ENCODE measurements at regions not wholly inside any gene's neighbourhood (a gene's known extent, or its start where the extent isn't known, plus 50 kb on each side); places are given as distances from the start of the nearest gene placed in this dataset.

- Histone ChIP-seq H3K36me3 (ENCODE audit: control insufficient read depth in 2 of 2, insufficient read depth in 2 of 2, low read length in 2 of 2) (no peaks in the 10 kb centered on the region), H3K9me3 (ENCODE audit: control insufficient read depth in 2 of 2, low read length in 2 of 2) (no peaks in the 10 kb centered on the region), H3K4me3 (ENCODE audit: low read length in 2 of 2) (no peak overlapping the region), H3K27ac (ENCODE audit: low read depth in 2 of 2, low read length in 2 of 2) (no peak overlapping the region), H3K4me1 (ENCODE audit: control insufficient read depth in 2 of 2, insufficient read depth in 2 of 2, low read length in 2 of 2) (no peaks in the 10 kb centered on the region), H3K9ac (ENCODE audit: low read depth in 1 of 2, low read length in 2 of 2) (no peak overlapping the region), H3K27me3 (ENCODE audit: control insufficient read depth in 2 of 2, insufficient read depth in 2 of 2, low read length in 2 of 2) (no peaks in the 10 kb centered on the region)
Measured at GRCh38 chr5:24749701-24750100, 104.9 kb upstream of the CDH10 start.

DNA sequence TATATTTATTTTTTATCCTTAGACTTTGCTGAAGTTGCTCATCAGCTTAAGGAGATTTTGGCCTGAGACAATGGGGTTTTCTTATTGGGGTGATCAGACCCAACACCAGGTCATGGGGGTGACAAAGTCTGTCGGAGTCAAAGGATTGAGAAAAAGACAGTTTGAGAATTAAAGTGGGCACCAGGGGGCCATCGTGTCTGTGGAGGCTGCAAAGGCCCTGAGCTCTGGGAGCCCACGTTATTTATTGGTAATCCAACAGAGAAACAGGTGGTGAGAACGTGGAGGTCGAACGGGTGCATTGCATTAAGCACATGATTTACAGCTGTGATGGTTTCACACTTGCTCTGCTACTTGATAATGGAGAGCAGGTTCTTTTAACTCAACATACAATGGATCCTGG is 102.5 kb upstream of the CDH10 start:
- H3K27ac ChIP-seq (ENCODE audit: low read depth in 2 of 2, low read length in 2 of 2), result no peak overlapping the region
- H3K9me3 ChIP-seq (ENCODE audit: control insufficient read depth in 2 of 2, low read length in 2 of 2), result no peaks in the 10 kb centered on the region
- H3K36me3 ChIP-seq (ENCODE audit: control insufficient read depth in 2 of 2, insufficient read depth in 2 of 2, low read length in 2 of 2), result no peaks in the 10 kb centered on the region
- no peak overlapping the region for H3K4me3 ChIP-seq (ENCODE audit: low read length in 2 of 2)
- no peaks in the 10 kb centered on the region for H3K4me1 ChIP-seq (ENCODE audit: control insufficient read depth in 2 of 2, insufficient read depth in 2 of 2, low read length in 2 of 2)
- no peaks in the 10 kb centered on the region for H3K27me3 ChIP-seq (ENCODE audit: control insufficient read depth in 2 of 2, insufficient read depth in 2 of 2, low read length in 2 of 2)
- no peak overlapping the region for H3K9ac ChIP-seq (ENCODE audit: low read depth in 1 of 2, low read length in 2 of 2)

DNA sequence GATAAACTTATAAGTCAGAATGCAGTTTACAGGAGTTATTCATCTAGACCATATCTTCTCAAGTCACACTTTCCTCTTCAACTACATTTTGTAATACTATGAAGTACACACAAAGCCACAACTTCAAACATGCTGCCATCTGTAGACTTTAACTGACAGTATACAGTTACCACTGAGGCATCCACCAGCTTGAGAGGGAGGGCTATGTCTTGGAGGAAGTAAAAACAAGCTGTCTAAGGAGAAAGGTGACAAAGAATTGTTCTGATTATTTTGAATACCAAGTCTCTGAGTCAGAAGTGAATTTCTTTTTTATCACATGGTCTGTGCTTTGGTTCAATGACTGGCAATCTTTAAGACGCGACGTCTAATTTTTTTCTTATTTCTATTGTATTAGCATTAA is 97.6 kb upstream of the CDH10 start:
- no peak overlapping the region for H3K27ac ChIP-seq (ENCODE audit: low read depth in 2 of 2, low read length in 2 of 2)
- H3K27me3 ChIP-seq (ENCODE audit: control insufficient read depth in 2 of 2, insufficient read depth in 2 of 2, low read length in 2 of 2), result no peaks in the 10 kb centered on the region
- no peak overlapping the region for H3K4me3 ChIP-seq (ENCODE audit: low read length in 2 of 2)
- H3K4me1 ChIP-seq (ENCODE audit: control insufficient read depth in 2 of 2, insufficient read depth in 2 of 2, low read length in 2 of 2), result no peaks in the 10 kb centered on the region
- H3K9me3 ChIP-seq (ENCODE audit: control insufficient read depth in 2 of 2, low read length in 2 of 2), result no peaks in the 10 kb centered on the region
- no peak overlapping the region for H3K9ac ChIP-seq (ENCODE audit: low read depth in 1 of 2, low read length in 2 of 2)
- no peaks in the 10 kb centered on the region for H3K36me3 ChIP-seq (ENCODE audit: control insufficient read depth in 2 of 2, insufficient read depth in 2 of 2, low read length in 2 of 2)

DNA sequence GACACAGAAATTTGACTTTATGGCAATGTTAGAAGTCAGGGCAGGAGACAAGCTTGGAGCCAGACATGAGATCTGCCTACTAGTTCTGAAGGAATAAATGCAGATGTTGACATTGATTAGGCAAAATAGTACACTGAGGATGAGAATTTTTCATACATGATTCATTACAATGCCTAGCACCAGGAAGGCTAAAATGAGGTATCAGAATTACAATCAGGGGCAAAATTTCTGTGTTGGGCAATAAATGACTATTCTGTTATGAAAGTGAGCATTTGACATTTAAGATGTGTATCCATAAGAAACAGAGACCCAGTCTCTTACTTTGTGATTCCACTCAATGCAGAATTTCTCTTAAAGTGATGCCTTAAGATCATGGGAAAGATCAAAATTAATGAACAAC is 92.4 kb upstream of the CDH10 start:
- Histone ChIP-seq H3K9ac (ENCODE audit: low read depth in 1 of 2, low read length in 2 of 2) (no peak overlapping the region), H3K4me1 (ENCODE audit: control insufficient read depth in 2 of 2, insufficient read depth in 2 of 2, low read length in 2 of 2) (no peaks in the 10 kb centered on the region), H3K27ac (ENCODE audit: low read depth in 2 of 2, low read length in 2 of 2) (no peak overlapping the region), H3K4me3 (ENCODE audit: low read length in 2 of 2) (no peak overlapping the region), H3K27me3 (ENCODE audit: control insufficient read depth in 2 of 2, insufficient read depth in 2 of 2, low read length in 2 of 2) (no peaks in the 10 kb centered on the region), H3K9me3 (ENCODE audit: control insufficient read depth in 2 of 2, low read length in 2 of 2) (peaks cover 0 to 2% of the 10 kb centered on the region in 2 donors), H3K36me3 (ENCODE audit: control insufficient read depth in 2 of 2, insufficient read depth in 2 of 2, low read length in 2 of 2) (no peaks in the 10 kb centered on the region)

DNA sequence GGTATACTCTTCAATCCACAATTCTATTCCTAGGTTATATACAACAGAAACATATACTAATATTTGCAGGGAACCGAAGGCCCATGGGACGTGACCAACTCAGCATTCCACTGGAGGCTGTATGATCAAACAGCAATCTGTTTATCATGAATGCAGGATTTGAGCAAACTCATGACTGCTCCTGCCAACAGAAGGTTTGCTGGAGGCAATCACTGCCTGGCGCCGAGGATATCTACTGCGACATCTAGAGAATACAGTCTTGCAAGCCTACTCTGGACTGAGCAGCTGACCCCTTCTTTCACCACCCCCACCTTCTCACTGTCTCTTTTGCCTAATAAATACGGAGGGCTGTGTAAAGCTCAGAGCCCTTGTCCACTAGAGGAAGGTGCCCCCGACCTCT is 90.5 kb upstream of the CDH10 start:
- H3K36me3 ChIP-seq (ENCODE audit: control insufficient read depth in 2 of 2, insufficient read depth in 2 of 2, low read length in 2 of 2), result no peaks in the 10 kb centered on the region
- H3K4me3 ChIP-seq (ENCODE audit: low read length in 2 of 2), result no peak overlapping the region
- peaks cover 0 to 4% of the 10 kb centered on the region in 2 donors for H3K9me3 ChIP-seq (ENCODE audit: control insufficient read depth in 2 of 2, low read length in 2 of 2)
- H3K9ac ChIP-seq (ENCODE audit: low read depth in 1 of 2, low read length in 2 of 2), result no peak overlapping the region
- no peak overlapping the region for H3K27ac ChIP-seq (ENCODE audit: low read depth in 2 of 2, low read length in 2 of 2)
- no peaks in the 10 kb centered on the region for H3K4me1 ChIP-seq (ENCODE audit: control insufficient read depth in 2 of 2, insufficient read depth in 2 of 2, low read length in 2 of 2)
- H3K27me3 ChIP-seq (ENCODE audit: control insufficient read depth in 2 of 2, insufficient read depth in 2 of 2, low read length in 2 of 2), result no peaks in the 10 kb centered on the region

GRCh38 chr5:24732184-24732583 is 87.4 kb upstream of the CDH10 start:
- Histone ChIP-seq H3K4me1 (ENCODE audit: control insufficient read depth in 2 of 2, insufficient read depth in 2 of 2, low read length in 2 of 2) (no peaks in the 10 kb centered on the region), H3K4me3 (ENCODE audit: low read length in 2 of 2) (no peak overlapping the region), H3K9me3 (ENCODE audit: control insufficient read depth in 2 of 2, low read length in 2 of 2) (peaks cover 0 to 6% of the 10 kb centered on the region in 2 donors), H3K36me3 (ENCODE audit: control insufficient read depth in 2 of 2, insufficient read depth in 2 of 2, low read length in 2 of 2) (no peaks in the 10 kb centered on the region), H3K27me3 (ENCODE audit: control insufficient read depth in 2 of 2, insufficient read depth in 2 of 2, low read length in 2 of 2) (no peaks in the 10 kb centered on the region), H3K27ac (ENCODE audit: low read depth in 2 of 2, low read length in 2 of 2) (no peak overlapping the region), H3K9ac (ENCODE audit: low read depth in 1 of 2, low read length in 2 of 2) (no peak overlapping the region)

DNA sequence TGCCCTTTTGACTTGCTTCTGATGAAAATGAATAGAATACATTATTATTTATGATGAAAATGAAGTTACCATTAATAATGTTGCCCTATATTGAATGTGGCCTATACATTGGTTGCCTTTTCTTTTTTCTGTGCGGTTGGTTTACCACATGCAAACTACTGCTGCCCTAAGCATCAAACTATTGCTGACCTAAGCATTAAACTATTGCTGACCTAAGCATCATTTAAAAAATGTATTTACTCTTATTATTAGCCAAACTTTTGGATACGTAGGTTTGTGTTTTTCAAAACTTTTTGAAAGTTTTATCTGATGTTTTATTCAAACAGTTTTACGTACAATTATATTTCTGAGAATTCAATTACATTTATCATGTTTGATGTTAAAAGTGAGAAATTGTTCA is 76.0 kb upstream of the CDH10 start:
- H3K27ac ChIP-seq (ENCODE audit: low read depth in 2 of 2, low read length in 2 of 2), result no peak overlapping the region
- no peak overlapping the region for H3K9ac ChIP-seq (ENCODE audit: low read depth in 1 of 2, low read length in 2 of 2)

GRCh38 chr5:24714746-24715145 is 70.0 kb upstream of the CDH10 start:
- Histone ChIP-seq H3K9ac (ENCODE audit: low read depth in 1 of 2, low read length in 2 of 2) (no peak overlapping the region), H3K9me3 (ENCODE audit: control insufficient read depth in 2 of 2, low read length in 2 of 2) (no peaks in the 10 kb centered on the region), H3K4me3 (ENCODE audit: low read length in 2 of 2) (no peak overlapping the region), H3K4me1 (ENCODE audit: control insufficient read depth in 2 of 2, insufficient read depth in 2 of 2, low read length in 2 of 2) (no peaks in the 10 kb centered on the region), H3K27ac (ENCODE audit: low read depth in 2 of 2, low read length in 2 of 2) (no peak overlapping the region), H3K36me3 (ENCODE audit: control insufficient read depth in 2 of 2, insufficient read depth in 2 of 2, low read length in 2 of 2) (no peaks in the 10 kb centered on the region), H3K27me3 (ENCODE audit: control insufficient read depth in 2 of 2, insufficient read depth in 2 of 2, low read length in 2 of 2) (no peaks in the 10 kb centered on the region)

More for the DNA sequence above, 76.0 kb upstream of the CDH10 start:
- H3K36me3 ChIP-seq (ENCODE audit: control insufficient read depth in 2 of 2, insufficient read depth in 2 of 2, low read length in 2 of 2), result no peaks in the 10 kb centered on the region
- H3K4me3 ChIP-seq (ENCODE audit: low read length in 2 of 2), result no peak overlapping the region
- no peaks in the 10 kb centered on the region for H3K27me3 ChIP-seq (ENCODE audit: control insufficient read depth in 2 of 2, insufficient read depth in 2 of 2, low read length in 2 of 2)
- no peaks in the 10 kb centered on the region for H3K9me3 ChIP-seq (ENCODE audit: control insufficient read depth in 2 of 2, low read length in 2 of 2)
- H3K4me1 ChIP-seq (ENCODE audit: control insufficient read depth in 2 of 2, insufficient read depth in 2 of 2, low read length in 2 of 2), result no peaks in the 10 kb centered on the region

GRCh38 chr5:24712947-24713346 is 68.2 kb upstream of the CDH10 start:
- Histone ChIP-seq H3K9ac (ENCODE audit: low read depth in 1 of 2, low read length in 2 of 2) (no peak overlapping the region), H3K4me3 (ENCODE audit: low read length in 2 of 2) (no peak overlapping the region), H3K27ac (ENCODE audit: low read depth in 2 of 2, low read length in 2 of 2) (no peak overlapping the region), H3K36me3 (ENCODE audit: control insufficient read depth in 2 of 2, insufficient read depth in 2 of 2, low read length in 2 of 2) (no peaks in the 10 kb centered on the region), H3K27me3 (ENCODE audit: control insufficient read depth in 2 of 2, insufficient read depth in 2 of 2, low read length in 2 of 2) (no peaks in the 10 kb centered on the region), H3K4me1 (ENCODE audit: control insufficient read depth in 2 of 2, insufficient read depth in 2 of 2, low read length in 2 of 2) (no peaks in the 10 kb centered on the region), H3K9me3 (ENCODE audit: control insufficient read depth in 2 of 2, low read length in 2 of 2) (no peaks in the 10 kb centered on the region)

GRCh38 chr5:24712047-24712446 is 67.3 kb upstream of the CDH10 start:
- Histone ChIP-seq H3K9ac (ENCODE audit: low read depth in 1 of 2, low read length in 2 of 2) (no peak overlapping the region), H3K36me3 (ENCODE audit: control insufficient read depth in 2 of 2, insufficient read depth in 2 of 2, low read length in 2 of 2) (no peaks in the 10 kb centered on the region), H3K9me3 (ENCODE audit: control insufficient read depth in 2 of 2, low read length in 2 of 2) (no peaks in the 10 kb centered on the region), H3K4me1 (ENCODE audit: control insufficient read depth in 2 of 2, insufficient read depth in 2 of 2, low read length in 2 of 2) (no peaks in the 10 kb centered on the region), H3K4me3 (ENCODE audit: low read length in 2 of 2) (no peak overlapping the region), H3K27me3 (ENCODE audit: control insufficient read depth in 2 of 2, insufficient read depth in 2 of 2, low read length in 2 of 2) (no peaks in the 10 kb centered on the region), H3K27ac (ENCODE audit: low read depth in 2 of 2, low read length in 2 of 2) (no peak overlapping the region)

- Histone ChIP-seq H3K36me3 (ENCODE audit: control insufficient read depth in 2 of 2, insufficient read depth in 2 of 2, low read length in 2 of 2) (no peaks in the 10 kb centered on the region), H3K27me3 (ENCODE audit: control insufficient read depth in 2 of 2, insufficient read depth in 2 of 2, low read length in 2 of 2) (no peaks in the 10 kb centered on the region), H3K9me3 (ENCODE audit: control insufficient read depth in 2 of 2, low read length in 2 of 2) (peaks cover 0 to 4% of the 10 kb centered on the region in 2 donors), H3K27ac (ENCODE audit: low read depth in 2 of 2, low read length in 2 of 2) (no peak overlapping the region), H3K9ac (ENCODE audit: low read depth in 1 of 2, low read length in 2 of 2) (no peak overlapping the region), H3K4me3 (ENCODE audit: low read length in 2 of 2) (no peak overlapping the region), H3K4me1 (ENCODE audit: control insufficient read depth in 2 of 2, insufficient read depth in 2 of 2, low read length in 2 of 2) (no peaks in the 10 kb centered on the region)
Measured at GRCh38 chr5:24703934-24704333, 59.2 kb upstream of the CDH10 start.
